Esophagus muscularis mucosa (tissue), 3 donors: ENCODE measurements at regions not wholly inside any gene's neighbourhood (a gene's known extent, or its start where the extent isn't known, plus 50 kb on each side); places are given as distances from the start of the nearest gene placed in this dataset.

Experiments
- CTCF ChIP-seq, 3 experiments: fragments of 200-600 bp in 2 of 3; fragments of 450-650 bp in 1 of 3; sonication (generic) in 2 of 3; IDR thresholded peaks; one replicate each; pipeline ENCODE4 v1.5.1; 2017 to 2019; ENCODE audit warnings: antibody characterized with exemption in 3 of 3, mild to moderate bottlenecking in 2 of 3, moderate library complexity in 1 of 3
- POLR2A ChIP-seq: fragments of 450-650 bp; IDR thresholded peaks from one replicate; pipeline ENCODE4 v1.6.1; 2017; ENCODE audit warnings: antibody characterized with exemption, moderate library complexity, mild to moderate bottlenecking, low read depth

GRCh38 chr3:31461426-31461825 is 71.3 kb upstream of the STT3B start:
- TF ChIP-seq CTCF (IDR thresholded peaks at IDR 0.05) (no peak), POLR2A (no peak)
